GM19452 (cell line): ENCODE measurements at regions not wholly inside any gene's neighbourhood (a gene's known extent, or its start where the extent isn't known, plus 50 kb on each side); places are given as distances from the start of the nearest gene placed in this dataset.

Source experiments
- ATAC-seq: cut with Tn5 transposase; IDR thresholded peaks from one replicate; pipeline ENCODE4 v1.9.1; 2021; ENCODE audit not compliant: unreplicated experiment

- ATAC-seq = peak; percentile 42
Measured at GRCh38 chr2:118221536-118222272, 133.4 kb downstream of the INSIG2 start.

- ATAC-seq = no peak
Measured at GRCh38 chr2:118219611-118220010, 131.3 kb downstream of the INSIG2 start.

GRCh38 chr2:118216224-118216623 is 128.0 kb downstream of the INSIG2 start:
- ATAC-seq = no peak

- no peak for ATAC-seq
Measured at GRCh38 chr2:118209727-118210126, 121.5 kb downstream of the INSIG2 start.

GRCh38 chr2:118207889-118208288 is 119.6 kb downstream of the INSIG2 start:
- no peak for ATAC-seq

GRCh38 chr2:118202707-118203303 is 114.5 kb downstream of the INSIG2 start:
- ATAC-seq = peak; percentile 94

- ATAC-seq = no peak
Measured at GRCh38 chr2:118198268-118198667, 110.0 kb downstream of the INSIG2 start.

- ATAC-seq = peak; percentile 56
Measured at GRCh38 chr2:118197011-118197675, 108.9 kb downstream of the INSIG2 start.

- no peak for ATAC-seq
Measured at GRCh38 chr2:118190474-118190873, 102.2 kb downstream of the INSIG2 start.

GRCh38 chr2:118186858-118187254 is 98.6 kb downstream of the INSIG2 start:
- no peak for ATAC-seq

- ATAC-seq = peak; percentile 93
Measured at GRCh38 chr2:118186110-118186857, 98.0 kb downstream of the INSIG2 start.

GRCh38 chr2:118185210-118186109 is 97.2 kb downstream of the INSIG2 start:
- peak; percentile 77 for ATAC-seq

- no peak for ATAC-seq
Measured at GRCh38 chr2:118183381-118183780, 95.1 kb downstream of the INSIG2 start.

- no peak for ATAC-seq
Measured at GRCh38 chr2:118179445-118179844, 91.2 kb downstream of the INSIG2 start.

- no peak for ATAC-seq
Measured at GRCh38 chr2:118177884-118178283, 89.6 kb downstream of the INSIG2 start.

GRCh38 chr2:118177318-118177717 is 89.0 kb downstream of the INSIG2 start:
- no peak for ATAC-seq

- no peak for ATAC-seq
Measured at GRCh38 chr2:118176601-118177000, 88.3 kb downstream of the INSIG2 start.

- ATAC-seq = no peak
Measured at GRCh38 chr2:118171546-118171945, 83.3 kb downstream of the INSIG2 start.

GRCh38 chr2:118169359-118170005 is 81.2 kb downstream of the INSIG2 start:
- ATAC-seq = peak; percentile 92

GRCh38 chr2:118168615-118169014 is 80.3 kb downstream of the INSIG2 start:
- ATAC-seq = no peak
